Stimulated activated naive CD4-positive, alpha-beta T cell treated with Interleukin-2 at 50 U/mL for 16 hours (primary cell): ENCODE measurements at regions not wholly inside any gene's neighbourhood (a gene's known extent, or its start where the extent isn't known, plus 50 kb on each side); places are given as distances from the start of the nearest gene placed in this dataset.

ENCODE experiments used
- DNase-seq: peaks from one replicate; lab custom pipeline; 2025; lab: John Stamatoyannopoulos, UW

GRCh38 chr6:152905551-152906299 is 77.1 kb downstream of the FBXO5 start:
- DNase-seq = no peak

DNA sequence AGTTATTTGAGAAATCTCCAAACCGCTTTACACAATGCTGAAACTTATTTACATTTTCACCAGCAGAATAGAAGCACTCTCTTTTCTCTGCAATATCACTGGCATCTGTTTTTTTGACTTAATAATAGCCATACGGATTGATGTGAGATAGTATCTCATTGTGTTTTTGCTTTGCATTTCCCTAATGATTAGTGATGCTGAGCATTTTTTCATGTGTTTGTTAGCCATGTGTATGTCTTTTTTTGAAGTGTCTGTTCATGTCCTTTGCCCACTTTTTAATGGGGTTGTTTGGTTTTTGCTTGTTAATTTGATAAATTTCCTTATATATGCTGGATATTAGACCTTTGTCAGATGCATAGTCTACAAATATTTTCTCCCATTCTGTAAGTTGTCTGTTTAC is 73.6 kb downstream of the FBXO5 start:
- DNase-seq = no peak

DNA sequence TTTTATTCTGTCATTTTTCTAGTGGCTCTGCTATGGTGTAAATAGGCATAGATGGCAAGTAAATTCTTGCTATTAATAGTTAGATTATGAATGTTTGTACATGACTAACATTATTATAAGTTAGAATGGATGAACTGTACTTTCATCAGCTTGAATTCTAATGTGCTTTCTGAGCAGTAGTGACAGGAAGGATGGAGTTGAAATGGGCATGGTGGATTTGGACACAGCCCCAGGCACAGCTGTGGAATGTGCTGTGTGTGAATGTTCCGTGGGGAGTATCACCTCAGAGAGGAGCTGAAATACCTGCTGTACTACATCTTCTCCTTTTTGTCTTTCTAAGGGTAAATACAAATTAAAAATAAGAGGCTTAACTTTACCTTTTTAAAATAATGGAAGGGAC is 66.8 kb downstream of the FBXO5 start:
- no peak for DNase-seq

- DNase-seq = no peak
Measured at GRCh38 chr6:152918991-152919390, 63.9 kb downstream of the FBXO5 start.

DNA sequence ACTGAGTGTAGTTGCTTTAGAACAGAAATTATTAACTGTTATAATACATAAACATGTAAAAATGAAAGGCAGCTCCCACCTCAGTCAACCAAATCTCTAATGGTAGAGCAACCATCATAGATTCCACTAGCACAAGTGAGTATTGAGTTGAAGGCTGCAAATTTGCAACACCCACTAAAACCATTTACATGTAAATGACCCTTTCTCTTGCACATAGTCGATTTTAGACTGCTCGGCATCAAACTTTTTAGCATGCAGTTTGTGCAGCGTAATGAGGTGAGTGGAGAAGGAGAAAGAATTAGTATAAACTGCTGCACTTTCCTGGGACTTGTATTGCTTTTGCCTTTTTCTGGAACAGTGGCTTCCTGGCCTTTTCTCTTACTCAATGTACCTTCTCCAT is 62.8 kb downstream of the FBXO5 start:
- DNase-seq = no peak
